SKM-1 treated with dmso at 0.1 percent for 144 hours (cell line): ENCODE measurements at regions not wholly inside any gene's neighbourhood (a gene's known extent, or its start where the extent isn't known, plus 50 kb on each side); places are given as distances from the start of the nearest gene placed in this dataset.
"Not testable (repeated sequence)": the region's sequence is repeated elsewhere in the genome, so short reads cannot be mapped to it uniquely, and the experiment has no call there.

Experiments used
- DNase-seq: peaks from one replicate; lab custom pipeline; 2025; ENCODE audit not compliant: unreplicated experiment; lab: John Stamatoyannopoulos, UW

DNA sequence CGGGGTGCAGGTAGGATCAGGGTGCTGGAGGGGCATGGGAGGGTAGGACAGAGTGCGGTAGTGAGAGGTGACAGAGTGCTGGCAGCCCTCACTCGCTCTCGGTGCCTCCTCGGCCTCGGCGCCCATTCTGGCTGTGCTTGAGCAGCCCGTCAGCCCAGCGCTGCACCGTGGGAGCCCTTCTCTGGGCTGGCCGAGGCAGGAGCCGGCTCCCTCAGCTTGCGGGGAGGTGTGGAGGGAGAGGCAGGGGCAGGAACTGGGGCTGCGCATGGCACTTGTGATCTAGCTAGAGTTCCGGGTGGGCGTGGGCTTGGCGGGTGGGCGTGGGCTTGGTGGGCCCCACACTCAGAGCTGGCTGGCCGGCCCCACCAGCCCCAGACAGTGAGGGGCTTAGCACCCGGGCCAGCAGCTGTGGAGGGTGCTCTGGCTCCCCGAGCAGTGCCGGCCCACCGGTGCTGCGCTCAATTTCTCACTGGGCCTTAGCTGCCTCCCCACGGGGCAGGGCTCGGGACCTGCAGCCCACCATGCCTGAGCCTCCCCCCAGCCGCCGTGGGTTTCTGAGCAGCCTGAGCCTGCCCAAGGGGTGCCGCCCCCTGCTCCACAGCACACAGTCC is 112.8 kb upstream of the DUSP22 start:
- no peak for DNase-seq

DNA sequence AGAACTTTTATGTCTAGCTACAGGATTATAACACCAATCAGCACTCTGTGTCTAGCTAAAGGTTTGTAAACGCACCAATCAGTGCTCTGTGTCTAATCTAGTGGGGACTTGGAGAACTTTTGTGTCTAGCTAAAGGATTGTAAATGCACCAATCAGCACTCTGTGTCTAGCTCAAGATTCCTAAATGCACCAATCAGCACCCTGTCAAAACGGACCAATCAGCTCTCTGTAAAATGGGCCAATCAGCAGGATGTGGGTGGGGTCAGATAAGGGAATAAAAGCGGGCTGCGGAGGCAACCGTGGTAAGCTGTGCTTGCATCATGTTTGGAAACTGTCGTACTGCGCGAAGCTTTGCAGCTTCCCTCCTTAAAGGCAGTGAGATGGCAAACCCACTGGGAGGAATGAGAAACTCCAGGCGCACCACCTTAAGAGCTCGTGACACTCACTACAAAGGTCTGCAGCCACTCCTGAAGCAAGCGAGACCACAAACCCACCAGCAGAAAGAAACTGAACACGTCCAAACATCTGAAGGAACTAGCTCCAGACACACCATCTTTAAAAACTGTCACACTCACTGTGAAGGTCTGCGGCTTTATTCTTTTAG is 112.1 kb upstream of the DUSP22 start:
- not testable (repeated sequence) for DNase-seq

GRCh38 chr6:181049-181654 is 111.1 kb upstream of the DUSP22 start:
- no peak for DNase-seq

GRCh38 chr6:183668-184067 is 108.6 kb upstream of the DUSP22 start:
- no peak for DNase-seq

GRCh38 chr6:184161-184700 is 108.1 kb upstream of the DUSP22 start:
- DNase-seq: no peak

DNA sequence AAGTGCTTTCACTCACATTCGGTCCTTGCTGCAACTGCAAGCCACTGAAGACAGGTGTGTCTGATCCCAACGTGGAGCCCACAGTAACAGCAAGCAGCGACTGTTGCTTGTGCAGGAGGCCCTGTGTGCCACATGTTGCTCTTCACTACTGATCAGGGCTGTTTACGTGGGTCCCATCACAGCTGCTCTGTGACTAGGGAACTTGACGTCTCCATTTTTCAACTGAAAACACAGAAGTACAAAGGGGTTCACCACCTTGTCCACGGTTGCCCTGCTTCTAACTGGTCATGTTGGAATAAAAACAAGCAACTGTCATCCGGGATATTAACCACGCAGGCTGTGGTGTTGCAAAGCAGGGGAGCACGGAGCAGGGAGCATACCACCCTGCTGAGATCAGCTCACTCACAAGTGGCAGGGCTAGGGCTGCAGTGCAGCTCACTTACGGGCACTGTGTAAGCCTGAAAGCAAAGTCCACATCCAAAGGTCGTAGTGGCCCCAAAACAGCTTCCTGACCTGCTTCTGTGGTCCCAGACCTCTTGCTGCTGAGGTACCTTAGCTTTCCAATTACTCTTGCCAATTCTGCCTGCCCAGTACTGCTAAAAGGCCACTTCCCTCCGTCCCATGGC is 105.8 kb upstream of the DUSP22 start:
- no peak for DNase-seq

GRCh38 chr6:187210-187861 is 105.0 kb upstream of the DUSP22 start:
- DNase-seq: no peak

- peak; percentile 79 for DNase-seq
Observed at GRCh38 chr6:188821-189655, 103.2 kb upstream of the DUSP22 start.

DNA sequence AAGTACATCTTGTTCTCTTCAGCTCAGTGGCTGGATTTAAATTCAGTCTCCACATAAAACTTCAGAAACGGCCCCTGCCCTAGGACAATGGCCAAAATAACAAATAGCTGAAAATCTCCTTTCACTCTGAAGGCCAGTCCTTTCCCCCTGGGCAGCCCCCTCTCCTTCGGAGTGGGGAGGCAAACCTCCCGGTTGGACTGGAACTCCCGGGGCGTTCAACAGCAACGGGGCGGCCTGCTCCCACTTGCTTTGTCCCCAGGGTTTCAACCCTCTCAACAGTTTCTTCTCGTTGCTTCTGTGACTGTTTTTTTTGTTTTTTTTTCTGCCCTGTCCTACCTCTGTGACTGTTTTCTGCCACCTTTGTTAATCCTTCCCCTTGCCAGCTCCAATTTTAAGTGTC is 102.6 kb upstream of the DUSP22 start:
- no peak for DNase-seq

DNA sequence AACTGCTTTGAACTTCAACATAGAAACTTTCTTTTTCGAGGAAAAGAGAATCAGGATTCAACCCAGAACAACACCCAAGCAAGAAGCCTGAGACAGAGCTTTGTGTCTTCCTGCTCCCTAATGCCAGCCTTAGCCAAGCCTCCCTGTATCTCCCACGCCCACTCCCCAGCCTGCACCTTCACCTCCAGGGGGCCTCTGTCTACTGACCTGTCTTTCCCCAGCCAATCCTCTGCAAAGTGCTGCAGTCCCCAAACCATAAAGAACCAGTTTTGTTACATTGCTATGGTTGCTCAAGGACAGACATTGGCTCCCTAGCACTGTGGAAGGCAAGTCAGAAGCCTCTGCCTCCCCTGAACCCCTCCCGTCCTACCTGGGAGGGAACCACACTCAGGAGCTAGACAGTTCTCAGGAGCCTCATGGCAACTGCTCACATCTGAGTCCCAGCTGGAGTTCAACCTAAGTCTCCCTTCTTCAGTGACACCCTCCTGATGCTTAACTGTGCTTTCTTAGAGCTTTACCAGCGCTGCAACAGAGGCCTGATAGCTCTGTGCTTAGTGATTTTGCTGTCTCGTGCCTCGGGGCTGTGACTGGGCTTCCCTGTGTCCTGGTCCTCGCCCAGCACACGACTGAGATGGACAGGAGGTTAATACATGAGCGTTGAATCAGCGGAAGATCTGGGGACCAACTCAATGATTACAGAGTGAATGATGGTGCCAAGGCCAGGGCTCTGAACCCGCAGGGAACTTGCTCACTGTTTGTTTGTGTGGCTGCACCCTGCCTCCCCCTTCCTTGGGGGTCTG is 101.5 kb upstream of the DUSP22 start:
- peak; percentile 42 for DNase-seq

DNA sequence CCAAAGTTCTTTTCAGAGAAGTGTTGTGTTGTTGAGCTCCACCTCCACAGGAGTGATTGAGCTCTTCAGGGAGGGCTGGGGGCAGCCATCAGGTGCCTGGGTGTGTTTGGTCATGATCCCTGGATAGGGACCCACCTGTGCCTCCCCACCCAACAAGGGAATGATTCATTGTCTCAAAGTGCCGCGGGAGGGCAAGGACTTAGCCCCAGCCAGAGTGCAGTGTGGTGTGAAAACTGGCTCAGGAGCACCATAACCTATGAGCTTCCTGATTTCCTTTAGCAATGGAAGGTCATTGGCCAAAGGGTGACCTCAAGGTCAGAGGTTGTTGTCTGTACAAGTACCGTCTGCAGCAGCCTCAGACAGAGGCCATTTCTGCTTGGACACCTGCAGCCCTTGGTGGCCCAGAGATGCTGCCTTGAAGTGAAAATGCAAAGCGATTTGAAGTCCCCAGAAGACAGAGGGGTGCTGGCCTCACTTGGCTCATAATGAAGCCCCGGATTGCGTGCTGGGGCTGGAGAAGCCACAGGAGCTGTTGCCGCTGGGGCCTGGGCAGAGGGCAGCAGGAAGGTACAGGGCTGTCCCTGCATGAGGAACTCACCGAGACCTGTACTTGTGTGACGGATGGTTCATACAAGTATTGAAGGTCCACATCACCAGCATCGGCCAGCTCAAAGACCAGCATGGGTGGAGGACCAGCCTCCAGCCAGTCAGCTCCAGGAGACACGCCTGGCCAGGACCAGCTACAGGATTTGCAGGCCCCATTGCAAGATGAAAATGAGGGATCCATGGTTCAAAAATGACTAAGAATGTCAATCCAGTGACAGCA is 100.6 kb upstream of the DUSP22 start:
- no peak for DNase-seq

GRCh38 chr6:192313-192664 is 100.0 kb upstream of the DUSP22 start:
- DNase-seq: no peak

DNA sequence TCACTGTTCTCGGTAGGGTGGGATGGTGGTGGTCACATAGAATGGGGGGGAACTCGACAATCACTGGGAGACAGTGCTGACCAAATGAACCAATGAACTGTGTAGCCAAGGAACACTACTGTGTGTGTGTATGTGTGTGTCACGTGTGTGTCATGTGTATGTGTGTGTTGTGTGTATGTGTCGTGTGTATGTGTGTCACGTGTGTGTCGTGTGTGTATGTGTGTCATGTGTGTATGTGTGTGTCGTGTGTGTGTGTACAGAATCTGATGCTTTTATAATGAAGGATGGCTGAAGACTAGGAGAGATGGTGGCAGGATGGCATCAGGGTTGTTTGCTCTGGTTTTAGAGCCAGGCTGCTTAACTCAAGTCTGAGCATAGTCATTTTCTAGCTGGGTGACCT is 99.1 kb upstream of the DUSP22 start:
- DNase-seq: no peak

DNA sequence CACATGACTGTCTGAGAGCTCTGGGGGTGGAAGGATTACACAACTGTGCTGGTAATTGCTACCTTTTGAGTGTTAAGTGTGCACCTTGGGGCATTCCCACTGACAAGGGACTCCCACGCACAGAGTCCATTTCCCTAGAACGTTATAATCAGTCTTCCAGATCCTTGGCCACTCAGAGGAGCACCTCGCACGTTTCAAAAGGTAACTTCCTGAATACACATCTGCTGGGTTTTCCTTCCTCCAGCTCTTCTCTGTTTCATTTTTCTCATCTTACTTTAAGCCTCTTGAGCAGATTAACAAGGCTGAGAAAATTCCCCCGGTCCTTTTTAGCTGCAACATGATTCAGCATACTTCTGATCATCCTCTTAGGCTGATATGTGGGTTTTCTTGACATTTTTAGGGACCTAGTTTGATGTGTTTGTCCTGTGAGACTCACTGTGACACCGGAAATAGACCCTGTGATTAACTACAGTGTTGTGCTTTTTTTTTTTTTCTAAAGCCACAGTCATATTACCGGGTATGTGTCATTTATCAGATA is 98.4 kb upstream of the DUSP22 start:
- no peak for DNase-seq

DNA sequence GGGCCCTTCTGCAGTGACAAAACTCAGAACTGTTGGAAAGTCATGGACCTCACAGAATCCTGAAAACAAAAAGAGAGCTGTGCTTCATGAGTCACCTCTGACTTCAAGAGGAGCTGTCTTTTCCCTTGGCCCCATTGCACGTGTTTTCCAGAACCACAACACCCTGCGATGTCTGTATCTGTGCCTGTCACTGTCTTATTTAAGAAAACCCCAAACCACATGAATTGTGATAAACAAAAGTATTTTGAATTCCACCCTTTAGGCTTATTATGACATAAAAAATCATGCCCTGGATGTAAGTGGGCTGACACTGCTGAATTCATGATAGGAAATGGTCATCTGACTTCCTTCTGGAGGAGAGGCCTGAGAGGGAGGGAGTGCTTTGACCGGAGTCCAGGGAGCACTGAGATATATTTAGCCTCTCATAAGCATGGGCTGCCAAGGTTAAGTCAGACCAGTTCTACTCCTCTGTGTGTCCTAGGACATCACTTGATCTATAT is 96.4 kb upstream of the DUSP22 start:
- no peak for DNase-seq

GRCh38 chr6:196543-196942 is 95.7 kb upstream of the DUSP22 start:
- no peak for DNase-seq

DNA sequence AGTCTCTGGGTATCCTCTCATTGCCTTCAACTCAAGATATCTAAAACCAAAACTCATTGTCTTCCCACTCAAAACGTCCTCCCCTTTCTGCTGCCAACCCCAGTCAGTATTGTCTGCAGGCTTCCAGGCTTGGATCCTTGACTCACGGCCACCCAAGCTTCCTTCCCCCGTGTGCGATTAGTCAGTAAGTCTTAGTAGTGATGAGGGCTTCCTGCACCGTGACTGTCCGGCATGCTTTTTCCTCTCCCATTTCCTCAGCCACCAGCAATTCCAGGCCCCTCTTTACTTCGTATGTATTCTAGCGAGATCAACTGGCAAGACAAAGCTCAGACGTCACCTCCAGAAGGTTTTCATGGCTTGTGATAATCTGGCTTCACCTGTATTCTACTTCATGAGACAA is 88.6 kb upstream of the DUSP22 start:
- no peak for DNase-seq

DNA sequence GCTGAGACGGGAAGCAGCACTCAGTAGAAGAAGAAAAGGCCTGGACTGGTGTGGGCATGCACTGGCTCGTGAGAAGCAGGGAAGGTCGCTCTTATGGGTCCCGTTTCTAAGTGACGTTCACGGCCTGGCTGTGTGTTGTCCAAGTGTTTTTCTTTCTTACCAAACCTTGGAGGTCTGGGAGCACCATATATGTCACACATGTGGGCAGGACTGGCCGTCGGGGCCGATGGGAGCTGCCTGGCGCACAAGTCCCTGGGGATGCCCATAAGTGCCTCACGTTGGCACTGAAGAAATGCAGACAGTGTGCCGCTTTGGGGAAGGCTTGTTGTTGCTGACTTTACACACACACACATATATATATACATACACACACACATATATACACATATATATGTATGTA is 86.0 kb upstream of the DUSP22 start:
- no peak for DNase-seq

DNA sequence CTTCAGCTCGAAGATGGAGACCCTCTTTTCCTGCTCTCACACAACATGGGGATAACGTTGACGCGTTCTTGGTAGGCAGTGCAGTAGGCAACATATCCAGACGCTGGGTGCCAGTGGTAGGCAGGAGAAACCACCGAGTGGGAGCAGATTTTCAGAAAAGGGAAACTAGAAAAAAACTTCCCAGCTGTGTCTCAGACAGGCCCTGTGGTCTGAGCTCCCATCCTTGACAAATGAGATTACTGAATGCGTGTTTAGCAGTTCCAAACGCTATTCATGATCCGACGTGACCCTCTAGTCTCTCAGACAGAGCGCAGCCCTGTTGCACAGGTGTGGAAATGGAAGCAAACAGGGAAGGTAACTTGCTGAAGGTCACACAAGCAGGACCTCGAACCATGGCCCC is 83.9 kb upstream of the DUSP22 start:
- no peak for DNase-seq
